Brain microvascular endothelial cell (primary cell): ENCODE measurements at regions not wholly inside any gene's neighbourhood (a gene's known extent, or its start where the extent isn't known, plus 50 kb on each side); places are given as distances from the start of the nearest gene placed in this dataset.
A peak's percentile ranks its signal among the peaks of the same experiment; 100 is the strongest.

Experiments
- DNase-seq: peaks from one replicate; pipeline ENCODE4 v3.0.0-alpha.2; 2020
- H3K27ac ChIP-seq: fragments of 250-450 bp; sonication (Bioruptor Pico); 2 replicates; pipeline ENCODE4 v1.5.1; 2020; ENCODE audit warnings: mild to moderate bottlenecking, moderate library complexity
- H3K27me3 ChIP-seq: fragments of 250-450 bp; sonication (Bioruptor Pico); replicated peaks from 2 replicates; pipeline ENCODE4 v1.5.1; 2020; ENCODE audit warnings: mild to moderate bottlenecking
- H3K36me3 ChIP-seq: fragments of 250-450 bp; sonication (Bioruptor Pico); replicated peaks from 2 replicates; pipeline ENCODE4 v1.5.1; 2020; ENCODE audit warnings: mild to moderate bottlenecking
- H3K4me3 ChIP-seq: 2 replicates; pipeline ENCODE4 v1.5.1; 2011; ENCODE audit warnings: low read depth, mild to moderate bottlenecking, control low read depth, low read length, moderate library complexity
- in situ Hi-C: cut with HindIII; loops from 2 replicates; pipeline ENCODE4 v1.10.0; 2017; ENCODE audit warnings: low sequenced_read_pairs, low pct_ligation_motif_present
- TF ChIP-seq, protein P1 (sequence below): IDR thresholded peaks from 2 replicates; pipeline ENCODE4 v1.5.1; 2011; ENCODE audit warnings: low read depth, mild to moderate bottlenecking, moderate library complexity, low read length, control low read depth, inconsistent platforms; ENCODE audit errors: missing control alignments

DNA sequence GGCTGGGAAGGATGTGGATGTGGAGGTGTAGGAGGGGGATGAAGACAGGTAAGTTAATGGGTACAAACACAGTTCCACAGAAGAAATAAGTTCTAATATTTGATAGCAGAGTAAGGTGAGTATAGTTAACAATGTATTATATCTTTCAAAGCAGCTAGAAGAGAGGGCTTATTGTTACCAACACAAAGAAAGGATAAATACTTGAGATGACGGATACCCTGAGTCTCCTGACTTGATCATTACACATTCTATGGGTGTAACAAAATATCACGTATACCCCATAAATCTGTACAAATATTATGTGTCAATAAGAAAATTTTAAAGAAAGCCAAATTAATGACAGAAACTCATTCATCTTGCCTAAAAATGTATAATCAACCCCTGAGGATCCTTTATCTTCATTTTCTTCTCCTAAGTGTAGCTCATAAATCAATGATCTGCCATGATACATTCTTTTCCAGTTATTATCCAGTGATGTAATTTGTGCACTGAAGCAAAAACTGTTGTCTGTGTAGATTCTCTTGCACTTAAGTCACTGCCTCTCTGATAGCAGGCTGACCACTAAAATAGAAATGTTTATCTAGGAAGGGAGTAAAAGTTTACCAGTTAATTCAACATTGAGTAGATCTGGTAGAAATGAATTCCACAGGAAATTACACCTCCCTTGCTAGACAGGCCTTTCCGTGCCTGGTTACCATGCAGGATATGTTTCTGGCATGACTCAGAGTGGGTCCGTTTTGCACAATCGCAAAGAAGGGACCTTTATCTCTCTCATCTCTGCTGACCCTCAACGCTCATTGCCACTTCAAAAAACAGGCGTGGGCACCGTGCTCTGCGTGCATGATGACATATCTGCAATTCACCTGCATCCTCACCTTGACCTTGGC is 249.7 kb upstream of the NCKAP5 start:
- TF ChIP-seq, protein P1, sequence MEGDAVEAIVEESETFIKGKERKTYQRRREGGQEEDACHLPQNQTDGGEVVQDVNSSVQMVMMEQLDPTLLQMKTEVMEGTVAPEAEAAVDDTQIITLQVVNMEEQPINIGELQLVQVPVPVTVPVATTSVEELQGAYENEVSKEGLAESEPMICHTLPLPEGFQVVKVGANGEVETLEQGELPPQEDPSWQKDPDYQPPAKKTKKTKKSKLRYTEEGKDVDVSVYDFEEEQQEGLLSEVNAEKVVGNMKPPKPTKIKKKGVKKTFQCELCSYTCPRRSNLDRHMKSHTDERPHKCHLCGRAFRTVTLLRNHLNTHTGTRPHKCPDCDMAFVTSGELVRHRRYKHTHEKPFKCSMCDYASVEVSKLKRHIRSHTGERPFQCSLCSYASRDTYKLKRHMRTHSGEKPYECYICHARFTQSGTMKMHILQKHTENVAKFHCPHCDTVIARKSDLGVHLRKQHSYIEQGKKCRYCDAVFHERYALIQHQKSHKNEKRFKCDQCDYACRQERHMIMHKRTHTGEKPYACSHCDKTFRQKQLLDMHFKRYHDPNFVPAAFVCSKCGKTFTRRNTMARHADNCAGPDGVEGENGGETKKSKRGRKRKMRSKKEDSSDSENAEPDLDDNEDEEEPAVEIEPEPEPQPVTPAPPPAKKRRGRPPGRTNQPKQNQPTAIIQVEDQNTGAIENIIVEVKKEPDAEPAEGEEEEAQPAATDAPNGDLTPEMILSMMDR, result no peak
- Histone ChIP-seq H3K27me3 (no peaks in the 10 kb centered on the region), H3K36me3 (no peaks in the 10 kb centered on the region), H3K27ac (peak overlapping the region; percentile 93), H3K4me3 (no peak overlapping the region)
- in situ Hi-C loops, result no loop called here
- peak; percentile 96 for DNase-seq

DNA sequence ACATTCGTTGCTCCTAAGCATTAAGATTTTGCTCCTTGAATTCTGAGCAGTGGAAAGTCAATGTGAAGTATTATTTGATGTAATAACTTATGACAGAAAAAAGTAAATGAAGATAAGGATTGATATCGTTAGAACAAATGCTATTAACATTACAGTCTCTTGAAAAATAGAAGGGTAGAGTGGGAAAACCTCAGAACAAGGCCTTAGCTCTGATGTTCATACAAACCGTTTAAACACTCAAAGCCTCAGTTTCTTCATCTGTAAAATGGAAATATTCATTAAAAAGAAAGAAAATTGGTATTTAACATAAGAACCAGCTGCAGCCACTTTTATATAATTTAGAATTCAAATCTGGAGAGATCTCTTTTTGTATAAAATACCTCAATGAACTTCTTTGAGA is 250.4 kb upstream of the NCKAP5 start:
- TF ChIP-seq, protein P1, result no peak
- in situ Hi-C loops, result no loop called here
- Histone ChIP-seq H3K4me3 (no peak overlapping the region), H3K36me3 (no peaks in the 10 kb centered on the region), H3K27ac (peak overlapping the region; percentile 67), H3K27me3 (no peaks in the 10 kb centered on the region)
- DNase-seq, result no peak

DNA sequence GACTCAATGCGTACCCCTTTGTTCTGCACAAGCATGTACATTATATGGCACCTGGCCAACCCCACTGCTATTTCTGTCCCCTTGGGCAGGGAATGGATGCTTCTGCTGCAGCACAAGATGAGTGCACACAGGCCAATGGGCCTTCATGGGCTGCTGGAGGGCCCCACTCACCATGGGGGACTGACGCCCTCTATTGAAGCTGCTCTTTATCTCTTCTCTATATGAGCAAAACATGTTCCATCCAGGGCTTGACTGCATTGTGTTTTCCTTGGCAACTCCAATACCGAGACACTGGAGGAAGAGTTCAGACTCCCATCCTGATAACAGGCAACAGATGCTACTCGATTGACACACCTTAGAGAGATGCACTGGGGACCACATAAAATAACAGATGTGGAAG is 251.6 kb upstream of the NCKAP5 start:
- peak; percentile 44 for DNase-seq
- Histone ChIP-seq H3K27ac (peak overlapping the region; percentile 67), H3K4me3 (no peak overlapping the region), H3K27me3 (no peaks in the 10 kb centered on the region), H3K36me3 (no peaks in the 10 kb centered on the region)
- TF ChIP-seq, protein P1, result peak; percentile 18
- in situ Hi-C loops, result no loop called here

DNA sequence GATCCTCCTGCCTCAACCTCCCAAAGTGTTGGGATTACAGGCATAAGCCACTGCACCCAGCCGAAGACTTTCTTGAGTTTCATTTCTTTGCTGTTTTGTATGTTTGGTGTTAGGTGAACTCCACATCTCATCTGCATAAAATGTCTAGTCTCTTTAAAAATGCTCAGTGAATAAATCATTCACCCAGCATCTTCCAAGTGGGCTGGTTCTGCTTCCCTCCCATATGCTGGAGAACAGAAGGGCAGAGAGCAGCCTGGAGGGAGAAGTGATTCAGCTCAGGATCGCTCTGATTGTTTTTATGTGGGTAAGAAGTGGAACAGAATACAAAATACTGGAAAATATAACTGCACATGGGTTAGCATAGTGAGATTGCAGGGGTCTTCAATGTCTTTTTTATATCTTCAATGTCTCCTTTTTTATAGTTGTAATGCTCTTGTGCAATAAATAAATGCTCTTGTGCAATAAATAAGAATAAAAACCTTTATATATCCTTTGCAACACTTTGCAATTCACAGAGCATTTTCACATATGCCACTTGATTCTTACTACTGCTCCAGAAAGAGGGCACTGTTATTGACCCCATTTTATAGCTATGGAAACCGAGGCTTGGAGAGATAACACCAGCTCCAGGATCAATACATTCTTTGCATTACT is 253.0 kb upstream of the NCKAP5 start:
- TF ChIP-seq, protein P1, result no peak
- DNase-seq, result peak; percentile 75
- in situ Hi-C loops, result no loop called here
- H3K27ac ChIP-seq, result peak overlapping the region; percentile 67
- no peaks in the 10 kb centered on the region for H3K27me3 ChIP-seq
- no peaks in the 10 kb centered on the region for H3K36me3 ChIP-seq
- no peak overlapping the region for H3K4me3 ChIP-seq

DNA sequence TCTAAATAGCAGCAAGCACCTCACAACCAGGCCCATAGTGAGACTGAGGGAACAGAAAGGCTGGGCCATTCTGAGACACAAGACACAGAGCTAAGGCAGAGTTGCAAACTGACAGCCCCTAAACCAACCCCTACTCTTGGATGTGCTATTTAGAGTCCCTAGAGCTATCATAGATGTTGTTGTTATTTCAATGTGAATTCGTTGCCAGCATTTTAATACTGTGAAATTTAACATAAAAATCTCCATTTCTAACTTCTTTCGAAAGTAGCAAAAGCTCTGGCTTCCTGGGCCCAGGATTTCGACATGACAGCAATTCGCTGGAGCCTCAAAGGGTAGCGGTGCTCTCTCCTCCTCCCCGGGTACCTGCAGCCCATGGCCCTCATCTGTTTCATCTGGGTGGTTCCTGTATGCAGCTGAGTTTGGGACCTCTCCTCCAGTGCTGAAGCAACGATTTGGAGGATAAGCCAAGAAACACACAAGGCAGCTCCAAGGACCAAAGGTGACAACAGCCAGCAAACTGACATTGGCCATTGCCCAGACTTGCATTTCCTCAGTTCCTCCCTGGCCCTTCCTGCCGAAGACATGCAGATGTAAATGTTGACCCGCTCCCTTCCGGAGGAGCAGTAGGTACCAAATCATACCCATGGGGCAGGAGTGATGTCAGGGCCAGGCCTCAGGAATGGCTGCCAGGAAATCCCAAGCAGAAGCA is 254.4 kb upstream of the NCKAP5 start:
- Histone ChIP-seq H3K27ac (no peak overlapping the region), H3K27me3 (no peaks in the 10 kb centered on the region), H3K4me3 (no peak overlapping the region), H3K36me3 (no peaks in the 10 kb centered on the region)
- TF ChIP-seq, protein P1, result no peak
- in situ Hi-C loops, result no loop called here
- DNase-seq, result no peak
